Activated CD4-positive, alpha-beta T cell treated with anti-CD3 and anti-CD28 coated beads, Interleukin-2, amount 50 U/mL, for 16 hours (primary cell): ENCODE measurements at regions not wholly inside any gene's neighbourhood (a gene's known extent, or its start where the extent isn't known, plus 50 kb on each side); places are given as distances from the start of the nearest gene placed in this dataset.
"Not testable (repeated sequence)": the region's sequence is repeated elsewhere in the genome, so short reads cannot be mapped to it uniquely, and the experiment has no call there.

Experiments used
- DNase-seq: peaks from one replicate; pipeline ENCODE4 v3.0.0-alpha.2; 2020

- DNase-seq, result no peak
Observed at GRCh38 chr7:86199881-86200614, 443.7 kb upstream of the GRM3 start.

- DNase-seq, result no peak
Observed at GRCh38 chr7:86190351-86190750, 453.4 kb upstream of the GRM3 start.

- DNase-seq, result no peak
Observed at GRCh38 chr7:86181474-86181873, 462.2 kb upstream of the GRM3 start.

- DNase-seq, result no peak
Observed at GRCh38 chr7:86164827-86165226, 478.9 kb upstream of the GRM3 start.

- no peak for DNase-seq
Observed at GRCh38 chr7:86158111-86158510, 485.6 kb upstream of the GRM3 start.

GRCh38 chr7:86155623-86156022, 488.1 kb upstream of the GRM3 start:
- no peak for DNase-seq

- DNase-seq, result no peak
Observed at GRCh38 chr7:86152926-86153325, 490.8 kb upstream of the GRM3 start.

GRCh38 chr7:86149024-86149665, 494.6 kb upstream of the GRM3 start:
- DNase-seq, result no peak

- DNase-seq, result no peak
Observed at GRCh38 chr7:86148501-86148900, 495.2 kb upstream of the GRM3 start.

GRCh38 chr7:86137343-86137742, 506.4 kb upstream of the GRM3 start:
- no peak for DNase-seq

GRCh38 chr7:86130268-86130667, 513.4 kb upstream of the GRM3 start:
- DNase-seq, result no peak

- DNase-seq, result no peak
Observed at GRCh38 chr7:86123476-86123875, 520.2 kb upstream of the GRM3 start.

GRCh38 chr7:86094166-86094669, 549.5 kb upstream of the GRM3 start:
- no peak for DNase-seq

GRCh38 chr7:86091369-86091768, 552.3 kb upstream of the GRM3 start:
- no peak for DNase-seq

GRCh38 chr7:86089455-86089854, 554.3 kb upstream of the GRM3 start:
- DNase-seq, result no peak

- not testable (repeated sequence) for DNase-seq
Observed at GRCh38 chr7:86064572-86064971, 579.1 kb upstream of the GRM3 start.

- no peak for DNase-seq
Observed at GRCh38 chr7:86058649-86059048, 585.1 kb upstream of the GRM3 start.

- DNase-seq, result no peak
Observed at GRCh38 chr7:86050918-86051317, 592.8 kb upstream of the GRM3 start.

- no peak for DNase-seq
Observed at GRCh38 chr7:86049910-86050309, 593.8 kb upstream of the GRM3 start.

GRCh38 chr7:86045197-86045596, 598.5 kb upstream of the GRM3 start:
- not testable (repeated sequence) for DNase-seq

- DNase-seq, result no peak
Observed at GRCh38 chr7:86025807-86026206, 617.9 kb upstream of the GRM3 start.

GRCh38 chr7:86013662-86014061, 630.0 kb upstream of the GRM3 start:
- DNase-seq, result no peak

- no peak for DNase-seq
Observed at GRCh38 chr7:86012971-86013370, 630.7 kb upstream of the GRM3 start.

GRCh38 chr7:86008898-86009297, 634.8 kb upstream of the GRM3 start:
- DNase-seq, result no peak

- no peak for DNase-seq
Observed at GRCh38 chr7:86006909-86007308, 636.8 kb upstream of the GRM3 start.
